ENCODE measurements at regions not wholly inside any gene's neighbourhood (a gene's known extent, or its start where the extent isn't known, plus 50 kb on each side); places are given as distances from the start of the nearest gene placed in this dataset.
A peak's percentile ranks its signal among the peaks of the same experiment; 100 is the strongest.

DNA sequence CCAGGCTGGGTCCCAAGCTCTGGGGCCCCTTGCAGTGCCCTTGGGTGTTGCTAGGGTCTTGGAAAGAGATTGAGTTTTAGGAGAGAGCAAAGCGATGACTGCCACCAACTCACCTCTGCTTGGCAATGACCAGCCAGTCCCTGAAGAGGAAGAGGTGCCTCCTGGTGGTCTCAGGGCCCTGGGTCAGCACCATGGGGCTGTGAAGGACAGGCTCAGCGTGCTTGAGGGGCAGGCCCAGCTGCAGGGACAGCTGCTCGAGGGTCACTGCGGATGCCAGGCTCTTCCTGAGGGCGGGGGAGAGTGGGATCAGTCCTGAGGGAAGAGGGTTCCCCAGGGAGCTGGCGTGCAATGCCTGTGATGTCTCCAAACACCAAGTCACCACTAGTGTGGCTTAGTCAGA, 50.8 kb upstream of the TAGAP start:
- no peak overlapping the region for H3K27ac Mint-ChIP-seq
- no peak overlapping the region for H3K4me3 Mint-ChIP-seq (ENCODE audit: low read depth)
- H3K36me3 Mint-ChIP-seq (ENCODE audit: low read depth): no peaks in the 10 kb centered on the region
- DNase-seq (ENCODE audit: low spot score): no peak
- intact Hi-C loops (cut with micrococcal nuclease): loop anchor here (2.0 kb wide), 1 partner anchor 33 kb away; no protein-coding TSS in a partner anchor
- no peaks in the 10 kb centered on the region for H3K27me3 Mint-ChIP-seq (ENCODE audit: low read depth)
- H3K4me1 Mint-ChIP-seq (ENCODE audit: low read depth): peaks cover 71% of the 10 kb centered on the region
- H3K9me3 Mint-ChIP-seq: no peaks in the 10 kb centered on the region

- DNase-seq (ENCODE audit: low spot score): no peak
- H3K4me1 Mint-ChIP-seq (ENCODE audit: low read depth): peaks cover 68% of the 10 kb centered on the region
- intact Hi-C loops (cut with micrococcal nuclease): loop anchor here (2.0 kb wide), 1 partner anchor 32 kb away; no protein-coding TSS in a partner anchor
Measured at GRCh38 chr6:159094444-159095252, 49.9 kb upstream of the TAGAP start.

More at GRCh38 chr6:159094444-159095252, 49.9 kb upstream of the TAGAP start:
- Mint-ChIP-seq H3K9me3 (no peaks in the 10 kb centered on the region), H3K4me3 (ENCODE audit: low read depth) (peak overlapping the region; percentile 57), H3K27ac (peak overlapping the region; percentile 87), H3K27me3 (ENCODE audit: low read depth) (no peaks in the 10 kb centered on the region), H3K36me3 (ENCODE audit: low read depth) (no peaks in the 10 kb centered on the region)

Data from activated T-helper 2 cell treated with anti-CD3 and anti-CD28 coated beads, Interferon-gamma antibody, Interleukin-2, Interleukin-4, amounts not matched to agents 10 μg/mL and 5 μg/mL and 100 μg/mL, durations not matched to agents 14 hours and 24 hours and 36 hours (primary cell).